ENCODE measurements at regions not wholly inside any gene's neighbourhood (a gene's known extent, or its start where the extent isn't known, plus 50 kb on each side); places are given as distances from the start of the nearest gene placed in this dataset.

DNA sequence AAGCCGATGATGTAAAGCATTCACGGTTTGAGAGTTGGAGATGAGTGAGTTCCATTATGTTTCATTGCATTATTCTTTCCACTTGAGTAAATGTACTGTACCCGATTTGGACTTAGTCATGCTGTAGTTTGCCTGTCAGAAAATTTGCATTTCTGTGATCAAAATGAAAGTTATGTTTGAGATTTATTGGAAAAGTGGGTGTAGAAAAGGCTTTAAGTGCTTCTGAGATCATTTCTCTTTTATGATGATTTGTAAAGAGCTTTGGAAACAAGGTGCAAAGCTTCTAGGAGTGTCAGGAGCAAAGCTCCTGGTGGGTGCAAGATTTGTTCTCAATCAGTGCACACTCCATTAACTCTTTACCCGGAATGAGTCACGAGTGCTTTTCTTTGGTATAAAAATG is 204.1 kb upstream of the POM121L12 start:
- H3K4me3 ChIP-seq (ENCODE audit: low read length): no peak overlapping the region
- ChIA-PET POLR2A (no interaction called here), CTCF (no interaction called here)
- Mint-ChIP-seq H3K4me3 (no peak overlapping the region), H3K27ac (no peak overlapping the region), H3K9me3 (peaks cover 15 to 27% (median 17%) of the 10 kb centered on the region in 5 donors), H3K27me3 (no peaks in the 10 kb centered on the region), H3K4me1 (no peaks in the 10 kb centered on the region), H3K36me3 (no peaks in the 10 kb centered on the region)
- H3K4me1 ChIP-seq (ENCODE audit: insufficient read depth, low read length): no peaks in the 10 kb centered on the region
- no peaks in the 10 kb centered on the region for H3K27me3 ChIP-seq (ENCODE audit: insufficient read depth, low read length, poor library complexity, severe bottlenecking)
- no peak overlapping the region for H3K27ac ChIP-seq (ENCODE audit: low read depth, low read length)
- no peaks in the 10 kb centered on the region for H3K9me3 ChIP-seq (ENCODE audit: low read length)
- no peak for DNase-seq
- no peaks in the 10 kb centered on the region for H3K36me3 ChIP-seq (ENCODE audit: insufficient read depth, low read length)

- ChIA-PET CTCF (no interaction called here), POLR2A (no interaction called here)
- Mint-ChIP-seq H3K4me1 (no peaks in the 10 kb centered on the region), H3K27ac (no peak overlapping the region), H3K9me3 (peaks cover 16 to 30% (median 18%) of the 10 kb centered on the region in 5 donors), H3K4me3 (no peak overlapping the region), H3K36me3 (no peaks in the 10 kb centered on the region), H3K27me3 (no peaks in the 10 kb centered on the region)
- Histone ChIP-seq H3K36me3 (ENCODE audit: insufficient read depth, low read length) (no peaks in the 10 kb centered on the region), H3K27me3 (ENCODE audit: insufficient read depth, low read length, poor library complexity, severe bottlenecking) (no peaks in the 10 kb centered on the region), H3K27ac (ENCODE audit: low read depth, low read length) (no peak overlapping the region), H3K4me1 (ENCODE audit: insufficient read depth, low read length) (no peaks in the 10 kb centered on the region), H3K9me3 (ENCODE audit: low read length) (no peaks in the 10 kb centered on the region), H3K4me3 (ENCODE audit: low read length) (no peak overlapping the region)
- DNase-seq: no peak
Observed at GRCh38 chr7:52830801-52831200, 204.6 kb upstream of the POM121L12 start.

DNA sequence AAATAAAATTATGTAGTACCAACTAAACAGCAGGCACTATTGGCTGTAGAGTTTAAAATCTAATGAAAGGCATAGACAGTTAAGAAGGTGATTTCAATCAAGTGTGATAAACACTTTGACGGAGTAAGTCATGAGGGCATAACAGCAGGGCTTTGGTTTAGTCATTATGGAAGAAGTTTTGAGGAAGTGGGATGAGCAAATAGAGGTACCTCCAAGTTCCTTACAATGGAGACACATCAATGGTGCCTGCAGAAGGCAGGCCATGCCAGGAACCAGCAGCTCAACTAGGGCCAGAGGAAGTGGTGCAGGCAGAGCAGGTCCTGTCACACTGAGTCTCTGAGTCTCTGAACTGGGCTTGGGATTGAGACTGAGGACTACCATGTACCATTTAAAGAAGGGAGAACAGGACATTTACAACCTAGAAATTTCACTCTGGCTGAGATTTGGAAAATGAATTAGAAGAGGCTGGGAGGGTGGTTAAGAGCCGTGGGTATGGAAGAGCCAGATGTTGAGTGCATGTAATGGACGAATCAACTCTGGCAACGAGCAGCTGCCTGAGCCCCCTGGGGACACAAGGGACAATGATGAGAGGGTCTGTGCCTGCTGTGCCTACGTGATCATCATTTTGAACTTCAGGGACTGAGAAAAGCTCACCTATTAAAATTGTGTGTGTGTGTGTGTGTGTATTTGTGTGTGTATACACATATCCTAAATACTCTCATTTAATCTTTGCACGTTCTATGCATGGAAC is 208.7 kb upstream of the POM121L12 start:
- H3K4me1 Mint-ChIP-seq: no peaks in the 10 kb centered on the region
- no peaks in the 10 kb centered on the region for H3K36me3 Mint-ChIP-seq
- Histone ChIP-seq H3K27ac (ENCODE audit: low read depth, low read length) (no peak overlapping the region), H3K9me3 (ENCODE audit: low read length) (peaks cover 5% of the 10 kb centered on the region), H3K36me3 (ENCODE audit: insufficient read depth, low read length) (no peaks in the 10 kb centered on the region), H3K27me3 (ENCODE audit: insufficient read depth, low read length, poor library complexity, severe bottlenecking) (no peaks in the 10 kb centered on the region), H3K4me1 (ENCODE audit: insufficient read depth, low read length) (no peaks in the 10 kb centered on the region), H3K4me3 (ENCODE audit: low read length) (no peak overlapping the region)
- CTCF ChIA-PET: no interaction called here
- no peak overlapping the region for H3K27ac Mint-ChIP-seq
- H3K27me3 Mint-ChIP-seq: no peaks in the 10 kb centered on the region
- no peak overlapping the region for H3K4me3 Mint-ChIP-seq
- POLR2A ChIA-PET: no interaction called here
- H3K9me3 Mint-ChIP-seq: peaks cover 24 to 38% (median 34%) of the 10 kb centered on the region in 5 donors
- no peak for DNase-seq

- peaks cover 5% of the 10 kb centered on the region for H3K9me3 ChIP-seq (ENCODE audit: low read length)
- H3K4me1 ChIP-seq (ENCODE audit: insufficient read depth, low read length): no peaks in the 10 kb centered on the region
- H3K9me3 Mint-ChIP-seq: peaks cover 20 to 42% (median 34%) of the 10 kb centered on the region in 5 donors
- no peaks in the 10 kb centered on the region for H3K36me3 ChIP-seq (ENCODE audit: insufficient read depth, low read length)
- no peaks in the 10 kb centered on the region for H3K27me3 Mint-ChIP-seq
- H3K27ac Mint-ChIP-seq: no peak overlapping the region
- H3K36me3 Mint-ChIP-seq: no peaks in the 10 kb centered on the region
- no peaks in the 10 kb centered on the region for H3K4me1 Mint-ChIP-seq
- ChIA-PET CTCF (no interaction called here), POLR2A (no interaction called here)
- no peak overlapping the region for H3K27ac ChIP-seq (ENCODE audit: low read depth, low read length)
- no peaks in the 10 kb centered on the region for H3K27me3 ChIP-seq (ENCODE audit: insufficient read depth, low read length, poor library complexity, severe bottlenecking)
- H3K4me3 Mint-ChIP-seq: no peak overlapping the region
- H3K4me3 ChIP-seq (ENCODE audit: low read length): no peak overlapping the region
- no peak for DNase-seq
Observed at GRCh38 chr7:52825611-52826010, 209.8 kb upstream of the POM121L12 start.

DNA sequence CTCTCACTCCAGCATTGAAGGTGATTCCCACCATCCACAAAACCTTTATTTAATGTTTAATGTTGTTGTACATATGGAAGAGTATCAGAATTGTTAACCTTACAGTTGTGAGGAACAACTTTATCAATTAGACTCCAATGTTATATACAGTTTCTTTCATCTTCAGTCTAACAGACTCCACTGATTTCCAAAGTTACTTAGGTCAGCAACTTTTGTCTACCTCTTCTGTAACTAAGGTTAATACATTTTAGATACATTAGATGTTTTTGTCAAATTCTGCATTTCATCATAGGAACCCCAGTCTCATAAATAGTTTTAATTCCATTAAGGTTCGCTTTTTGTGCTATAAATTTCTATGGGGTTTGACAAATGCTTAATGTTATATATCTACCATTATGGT is 223.9 kb upstream of the POM121L12 start:
- ChIA-PET CTCF (no interaction called here), POLR2A (no interaction called here)
- Histone ChIP-seq H3K9me3 (ENCODE audit: low read length) (no peaks in the 10 kb centered on the region), H3K36me3 (ENCODE audit: insufficient read depth, low read length) (no peaks in the 10 kb centered on the region), H3K4me3 (ENCODE audit: low read length) (no peak overlapping the region), H3K27me3 (ENCODE audit: insufficient read depth, low read length, poor library complexity, severe bottlenecking) (no peaks in the 10 kb centered on the region), H3K27ac (ENCODE audit: low read depth, low read length) (no peak overlapping the region), H3K4me1 (ENCODE audit: insufficient read depth, low read length) (no peaks in the 10 kb centered on the region)
- H3K27ac Mint-ChIP-seq: no peak overlapping the region
- H3K36me3 Mint-ChIP-seq: no peaks in the 10 kb centered on the region
- H3K4me3 Mint-ChIP-seq: no peak overlapping the region
- DNase-seq: no peak
- H3K9me3 Mint-ChIP-seq: peaks cover 16 to 41% (median 18%) of the 10 kb centered on the region in 5 donors
- no peaks in the 10 kb centered on the region for H3K4me1 Mint-ChIP-seq
- no peaks in the 10 kb centered on the region for H3K27me3 Mint-ChIP-seq

DNA sequence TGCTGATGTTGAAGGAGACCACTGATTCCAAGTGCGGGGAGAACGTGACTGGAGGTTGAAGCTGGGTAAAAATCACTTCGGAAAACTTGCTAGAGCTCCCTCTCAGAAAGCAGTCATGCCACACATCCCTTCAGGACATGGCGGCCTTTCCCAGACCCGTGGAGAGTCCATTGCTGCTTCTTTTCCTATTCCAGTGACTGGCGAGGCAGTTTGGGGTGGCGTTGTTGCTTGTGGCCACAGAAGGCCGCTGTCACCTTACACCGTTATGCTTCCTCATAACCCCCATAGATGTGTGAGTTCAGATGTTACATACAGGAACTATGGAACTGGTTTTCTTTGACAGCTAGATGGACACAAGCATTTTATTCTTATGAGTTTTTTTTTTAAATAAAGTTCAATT is 235.6 kb upstream of the POM121L12 start:
- Histone ChIP-seq H3K27me3 (ENCODE audit: insufficient read depth, low read length, poor library complexity, severe bottlenecking) (no peaks in the 10 kb centered on the region), H3K9me3 (ENCODE audit: low read length) (peaks cover 3% of the 10 kb centered on the region), H3K4me3 (ENCODE audit: low read length) (no peak overlapping the region), H3K27ac (ENCODE audit: low read depth, low read length) (no peak overlapping the region), H3K36me3 (ENCODE audit: insufficient read depth, low read length) (no peaks in the 10 kb centered on the region), H3K4me1 (ENCODE audit: insufficient read depth, low read length) (no peaks in the 10 kb centered on the region)
- no peak for DNase-seq
- Mint-ChIP-seq H3K9me3 (peaks cover 6 to 33% (median 18%) of the 10 kb centered on the region in 5 donors), H3K36me3 (no peaks in the 10 kb centered on the region), H3K27me3 (no peaks in the 10 kb centered on the region), H3K4me1 (no peaks in the 10 kb centered on the region), H3K27ac (no peak overlapping the region), H3K4me3 (no peak overlapping the region)
- CTCF ChIA-PET: no interaction called here
- POLR2A ChIA-PET: no interaction called here

- H3K9me3 Mint-ChIP-seq: peaks cover 7 to 32% (median 14%) of the 10 kb centered on the region in 5 donors
- no peak overlapping the region for H3K27ac Mint-ChIP-seq
- Histone ChIP-seq H3K27ac (ENCODE audit: low read depth, low read length) (no peak overlapping the region), H3K9me3 (ENCODE audit: low read length) (peaks cover 3% of the 10 kb centered on the region), H3K27me3 (ENCODE audit: insufficient read depth, low read length, poor library complexity, severe bottlenecking) (no peaks in the 10 kb centered on the region), H3K36me3 (ENCODE audit: insufficient read depth, low read length) (no peaks in the 10 kb centered on the region), H3K4me3 (ENCODE audit: low read length) (no peak overlapping the region), H3K4me1 (ENCODE audit: insufficient read depth, low read length) (no peaks in the 10 kb centered on the region)
- DNase-seq: no peak
- CTCF ChIA-PET: no interaction called here
- POLR2A ChIA-PET: no interaction called here
- H3K4me1 Mint-ChIP-seq: no peaks in the 10 kb centered on the region
- H3K36me3 Mint-ChIP-seq: no peaks in the 10 kb centered on the region
- no peak overlapping the region for H3K4me3 Mint-ChIP-seq
- H3K27me3 Mint-ChIP-seq: no peaks in the 10 kb centered on the region
Observed at GRCh38 chr7:52797801-52798200, 237.6 kb upstream of the POM121L12 start.

DNA sequence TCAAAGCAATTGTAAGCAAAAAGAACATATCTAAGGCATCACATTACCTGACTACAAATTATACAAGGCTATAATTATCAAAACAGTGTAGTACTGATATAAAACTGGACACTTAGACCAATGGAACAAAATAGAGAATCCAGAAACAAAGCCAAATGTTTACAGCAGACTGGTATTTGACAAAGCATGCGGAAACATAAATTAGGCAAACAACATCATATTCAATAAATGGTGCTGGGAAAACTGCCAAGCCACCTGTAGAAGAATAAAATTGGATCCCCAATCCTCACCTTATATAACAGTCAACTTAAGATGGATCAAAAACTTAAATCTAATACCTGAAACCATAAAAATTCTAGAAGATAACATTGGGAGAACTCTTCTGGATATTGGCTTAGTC is 240.8 kb upstream of the POM121L12 start:
- H3K27ac ChIP-seq (ENCODE audit: low read depth, low read length): no peak overlapping the region
- no peaks in the 10 kb centered on the region for H3K36me3 ChIP-seq (ENCODE audit: insufficient read depth, low read length)
- Mint-ChIP-seq H3K4me3 (no peak overlapping the region), H3K9me3 (peaks cover 7 to 39% (median 14%) of the 10 kb centered on the region in 5 donors), H3K27me3 (no peaks in the 10 kb centered on the region), H3K27ac (no peak overlapping the region), H3K4me1 (no peaks in the 10 kb centered on the region), H3K36me3 (no peaks in the 10 kb centered on the region)
- ChIA-PET CTCF (no interaction called here), POLR2A (no interaction called here)
- no peak overlapping the region for H3K4me3 ChIP-seq (ENCODE audit: low read length)
- peaks cover 3% of the 10 kb centered on the region for H3K9me3 ChIP-seq (ENCODE audit: low read length)
- no peaks in the 10 kb centered on the region for H3K27me3 ChIP-seq (ENCODE audit: insufficient read depth, low read length, poor library complexity, severe bottlenecking)
- H3K4me1 ChIP-seq (ENCODE audit: insufficient read depth, low read length): no peaks in the 10 kb centered on the region
- DNase-seq: no peak

Data from CD8-positive, alpha-beta memory T cell (primary cell).